ENCODE measurements at regions not wholly inside any gene's neighbourhood (a gene's known extent, or its start where the extent isn't known, plus 50 kb on each side); places are given as distances from the start of the nearest gene placed in this dataset.

- Histone ChIP-seq H3K4me3 (ENCODE audit: low read length) (no peak overlapping the region), H3K27ac (ENCODE audit: low read length) (no peak overlapping the region), H3K4me1 (ENCODE audit: insufficient read depth, low read length) (no peaks in the 10 kb centered on the region), H3K9me3 (ENCODE audit: low read length) (no peaks in the 10 kb centered on the region), H3K79me2 (ENCODE audit: low read length) (no peaks in the 10 kb centered on the region), H3K36me3 (ENCODE audit: low read depth, low read length) (no peaks in the 10 kb centered on the region), H3K4me2 (ENCODE audit: low read length) (no peak overlapping the region), H3F3A (ENCODE audit: low read length, unreplicated experiment) (no peaks in the 10 kb centered on the region), H4K20me1 (ENCODE audit: low read length) (no peaks in the 10 kb centered on the region), H3K27me3 (ENCODE audit: low read length) (no peaks in the 10 kb centered on the region), H3K9ac (ENCODE audit: low read length) (no peak overlapping the region), H2AFZ (ENCODE audit: low read length) (no peak overlapping the region), H3K9me2 (replicated peaks; ENCODE audit: low read length) (no peaks in the 10 kb centered on the region)
- ATAC-seq: no peak
- ChIA-PET CTCF (no interaction called here), POLR2A (ENCODE audit: unreplicated experiment) (no interaction called here)
- intact Hi-C loops (cut with micrococcal nuclease): no loop called here
- BruUV-seq (replicated peaks): no TSS peak
- TF ChIP-seq EZH2phosphoT487 (IDR thresholded peaks at IDR 0.05; ENCODE audit: borderline replicate concordance, low read length) (no peak), CTCF (conservative IDR thresholded peaks at IDR 0.05; ENCODE audit: low read depth, low read length) (no peak), EZH2 (IDR thresholded peaks at IDR 0.05; ENCODE audit: low read length, unreplicated experiment) (no peak)
- DNase-seq: no peak
Observed at GRCh38 chrX:124814106-124814505, 467.7 kb downstream of the SH2D1A start.

- ATAC-seq: no peak
- Histone ChIP-seq H3K79me2 (ENCODE audit: low read length) (no peaks in the 10 kb centered on the region), H3K27me3 (ENCODE audit: low read length) (no peaks in the 10 kb centered on the region), H3K4me1 (ENCODE audit: insufficient read depth, low read length) (no peaks in the 10 kb centered on the region), H3K4me3 (ENCODE audit: low read length) (no peak overlapping the region), H3K9me2 (replicated peaks; ENCODE audit: low read length) (no peaks in the 10 kb centered on the region), H4K20me1 (ENCODE audit: low read length) (no peaks in the 10 kb centered on the region), H3K9me3 (ENCODE audit: low read length) (no peaks in the 10 kb centered on the region), H3K36me3 (ENCODE audit: low read depth, low read length) (no peaks in the 10 kb centered on the region), H2AFZ (ENCODE audit: low read length) (no peak overlapping the region), H3K9ac (ENCODE audit: low read length) (no peak overlapping the region), H3K4me2 (ENCODE audit: low read length) (no peak overlapping the region), H3F3A (ENCODE audit: low read length, unreplicated experiment) (no peaks in the 10 kb centered on the region), H3K27ac (ENCODE audit: low read length) (no peak overlapping the region)
- intact Hi-C loops (cut with micrococcal nuclease): no loop called here
- no TSS peak for BruUV-seq (replicated peaks)
- no peak for TF ChIP-seq CTCF (conservative IDR thresholded peaks at IDR 0.05; ENCODE audit: low read depth, low read length)
- no peak for DNase-seq
- ChIA-PET POLR2A (ENCODE audit: unreplicated experiment) (no interaction called here), CTCF (no interaction called here)
Observed at GRCh38 chrX:124818033-124818432, 471.7 kb downstream of the SH2D1A start.

- H4K20me1 ChIP-seq (ENCODE audit: low read length): no peaks in the 10 kb centered on the region
- H3K27me3 ChIP-seq (ENCODE audit: low read length): no peaks in the 10 kb centered on the region
- H3K4me3 ChIP-seq (ENCODE audit: low read length): no peak overlapping the region
- no peaks in the 10 kb centered on the region for H3K4me1 ChIP-seq (ENCODE audit: insufficient read depth, low read length)
- H3K27ac ChIP-seq (ENCODE audit: low read length): no peak overlapping the region
- no peak overlapping the region for H3K4me2 ChIP-seq (ENCODE audit: low read length)
- intact Hi-C loops (cut with micrococcal nuclease): no loop called here
- H2AFZ ChIP-seq (ENCODE audit: low read length): no peak overlapping the region
- H3K36me3 ChIP-seq (ENCODE audit: low read depth, low read length): no peaks in the 10 kb centered on the region
- DNase-seq (no peak), ATAC-seq (no peak)
- H3K79me2 ChIP-seq (ENCODE audit: low read length): no peaks in the 10 kb centered on the region
- POLR2A ChIA-PET (ENCODE audit: unreplicated experiment): no interaction called here
- H3F3A ChIP-seq (ENCODE audit: low read length, unreplicated experiment): no peaks in the 10 kb centered on the region
- H3K9me3 ChIP-seq (ENCODE audit: low read length): no peaks in the 10 kb centered on the region
- CTCF ChIA-PET: no interaction called here
- no TSS peak for BruUV-seq (replicated peaks)
- no peaks in the 10 kb centered on the region for H3K9me2 ChIP-seq (replicated peaks; ENCODE audit: low read length)
- no peak overlapping the region for H3K9ac ChIP-seq (ENCODE audit: low read length)
- no peak for TF ChIP-seq EZH2phosphoT487 (IDR thresholded peaks at IDR 0.05; ENCODE audit: borderline replicate concordance, low read length)
- no peak for TF ChIP-seq CTCF (conservative IDR thresholded peaks at IDR 0.05; ENCODE audit: low read depth, low read length)
- no peak for TF ChIP-seq EZH2 (IDR thresholded peaks at IDR 0.05; ENCODE audit: low read length, unreplicated experiment)
Observed at GRCh38 chrX:124818764-124819163, 472.4 kb downstream of the SH2D1A start.

Data from PC-3 (cell line).